Hepatic stellate cell (primary cell): ENCODE measurements at regions not wholly inside any gene's neighbourhood (a gene's known extent, or its start where the extent isn't known, plus 50 kb on each side); places are given as distances from the start of the nearest gene placed in this dataset.
"Not testable (repeated sequence)": the region's sequence is repeated elsewhere in the genome, so short reads cannot be mapped to it uniquely, and the experiment has no call there.

Experiments used
- DNase-seq: peaks from one replicate; pipeline ENCODE4 v3.0.0; 2011; ENCODE audit warnings: low spot score

GRCh38 chr13:104967836-104968630, 1567.4 kb downstream of the EFNB2 start:
- no peak for DNase-seq

DNA sequence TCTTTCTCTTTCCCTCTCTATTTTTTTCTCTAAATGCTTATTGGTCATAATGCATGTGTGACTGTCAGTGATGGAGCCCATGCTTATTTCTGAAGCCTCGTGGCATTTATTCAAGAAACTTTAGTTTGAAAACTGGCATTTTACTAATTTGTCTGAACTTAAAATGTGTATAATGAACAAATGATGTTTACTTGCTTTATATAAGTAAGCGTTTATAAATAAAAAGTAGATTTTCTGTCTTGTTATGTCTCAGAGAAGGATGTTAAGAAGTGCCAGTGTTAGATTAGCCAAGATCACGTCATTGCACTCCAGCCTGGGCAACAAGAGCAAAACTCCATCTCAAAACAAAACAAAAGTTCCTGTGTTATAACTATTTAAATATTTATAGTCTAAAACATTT, 1568.1 kb downstream of the EFNB2 start:
- no peak for DNase-seq

- no peak for DNase-seq
Measured at GRCh38 chr13:104962411-104962810, 1573.1 kb downstream of the EFNB2 start.

- DNase-seq = no peak
Measured at GRCh38 chr13:104961246-104961645, 1574.2 kb downstream of the EFNB2 start.

- no peak for DNase-seq
Measured at GRCh38 chr13:104954210-104954609, 1581.3 kb downstream of the EFNB2 start.

DNA sequence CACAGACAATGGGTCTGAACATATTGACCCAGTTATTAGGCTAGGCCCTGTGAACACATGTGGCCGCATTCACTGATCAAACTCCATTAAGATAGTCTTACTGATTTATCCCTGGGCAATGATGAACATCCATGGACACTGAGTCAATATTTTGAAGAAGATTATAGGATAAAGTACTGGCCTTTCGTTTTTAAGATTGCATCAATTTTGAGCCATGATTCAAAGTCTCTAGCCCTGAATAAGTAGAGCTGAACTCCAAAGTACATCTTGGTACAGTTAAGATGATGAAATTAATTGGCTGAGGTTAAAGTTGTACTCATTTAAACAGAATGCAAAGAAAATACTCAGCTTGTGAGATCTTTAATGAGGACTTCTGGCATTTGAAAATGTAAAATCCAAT, 1581.9 kb downstream of the EFNB2 start:
- DNase-seq = no peak

- no peak for DNase-seq
Measured at GRCh38 chr13:104949840-104950740, 1585.4 kb downstream of the EFNB2 start.

GRCh38 chr13:104944176-104944575, 1591.3 kb downstream of the EFNB2 start:
- no peak for DNase-seq

DNA sequence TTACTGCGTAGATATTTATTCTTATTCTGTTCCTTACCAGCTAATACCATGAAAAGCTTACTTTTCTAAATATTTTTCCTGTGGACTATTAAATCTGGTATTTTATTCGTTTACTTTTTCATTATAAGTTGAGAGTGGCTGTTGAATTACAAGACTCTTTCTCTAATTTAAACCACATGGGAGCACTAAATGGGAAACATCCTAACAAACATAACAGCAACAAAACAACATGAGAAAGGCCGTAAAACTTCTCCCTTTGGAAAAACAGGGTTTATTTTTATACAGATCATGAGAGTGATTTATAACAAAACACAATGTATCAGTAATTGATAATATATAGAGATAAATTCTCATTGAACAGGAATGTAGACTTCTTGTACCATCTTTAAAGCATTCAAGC, 1592.1 kb downstream of the EFNB2 start:
- DNase-seq = no peak

GRCh38 chr13:104937881-104938280, 1597.6 kb downstream of the EFNB2 start:
- no peak for DNase-seq

GRCh38 chr13:104936304-104936703, 1599.2 kb downstream of the EFNB2 start:
- no peak for DNase-seq

GRCh38 chr13:104920513-104920912, 1614.9 kb downstream of the EFNB2 start:
- DNase-seq = not testable (repeated sequence)

DNA sequence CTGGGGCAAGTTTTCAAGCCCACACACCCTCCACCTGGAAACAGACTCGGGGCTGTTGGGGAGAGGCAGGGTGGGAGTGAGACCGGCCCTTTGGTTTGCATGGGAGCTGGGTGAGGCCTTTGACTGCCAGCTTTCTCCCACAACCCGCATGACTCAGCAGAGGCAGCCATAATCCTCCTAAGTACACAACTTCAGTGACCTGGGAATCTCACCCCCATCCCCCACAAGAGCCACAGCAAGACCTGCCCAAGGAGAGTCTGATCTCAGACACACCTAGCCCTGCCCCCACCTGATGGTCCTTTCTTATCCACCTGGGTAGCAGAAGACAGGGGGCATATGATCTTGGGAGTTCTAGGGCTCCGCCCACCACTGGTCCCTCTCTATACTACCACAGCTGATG, 1615.4 kb downstream of the EFNB2 start:
- DNase-seq = no peak

DNA sequence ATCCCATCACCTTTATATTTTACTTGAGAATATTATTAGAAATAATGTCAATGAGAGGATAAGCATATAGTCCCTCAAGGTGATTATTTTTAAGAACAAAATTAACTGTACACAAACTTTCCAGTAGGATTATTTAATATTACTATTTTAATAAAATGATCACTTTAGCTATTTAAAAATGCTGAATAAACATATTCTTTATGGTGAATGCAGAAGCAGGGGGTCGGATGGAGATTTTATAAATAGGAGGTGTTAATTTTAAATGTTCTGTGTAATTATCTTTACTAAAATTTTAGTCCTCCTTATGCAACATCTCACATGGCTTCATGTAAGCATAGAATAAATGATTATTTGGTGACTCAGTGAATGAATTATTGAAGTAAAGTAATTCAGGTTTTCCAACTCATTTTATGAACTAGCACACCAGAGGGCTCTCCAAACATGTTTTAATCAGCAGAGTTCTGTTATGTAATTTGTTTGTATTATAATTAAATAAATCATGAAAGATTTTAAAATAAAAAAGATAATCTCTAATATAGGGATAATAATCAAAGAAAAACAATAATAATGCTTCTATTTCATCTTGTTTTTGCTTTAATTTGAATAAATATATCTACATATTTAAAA, 1635.2 kb downstream of the EFNB2 start:
- DNase-seq = no peak

DNA sequence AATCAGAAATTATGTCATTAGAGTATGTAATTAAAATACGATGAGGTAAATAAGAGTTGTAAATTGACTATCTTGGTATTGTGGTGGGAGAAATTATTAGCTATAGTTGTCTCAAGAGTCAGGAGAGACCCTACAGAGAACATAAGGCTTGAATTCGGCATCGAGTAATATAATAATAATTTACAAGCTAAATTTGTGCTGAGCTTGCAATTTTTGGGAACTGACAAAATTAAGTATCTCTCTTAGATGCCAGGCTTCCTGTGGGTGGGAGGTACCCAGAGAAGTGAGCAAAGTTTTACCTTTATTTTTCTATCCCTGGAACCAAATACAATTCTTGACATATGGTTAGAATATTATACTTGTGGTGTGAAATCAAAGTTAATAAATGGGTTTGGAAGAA, 1637.0 kb downstream of the EFNB2 start:
- no peak for DNase-seq

GRCh38 chr13:104895521-104895920, 1639.9 kb downstream of the EFNB2 start:
- DNase-seq = no peak

GRCh38 chr13:104875038-104875754, 1660.3 kb downstream of the EFNB2 start:
- DNase-seq = no peak

DNA sequence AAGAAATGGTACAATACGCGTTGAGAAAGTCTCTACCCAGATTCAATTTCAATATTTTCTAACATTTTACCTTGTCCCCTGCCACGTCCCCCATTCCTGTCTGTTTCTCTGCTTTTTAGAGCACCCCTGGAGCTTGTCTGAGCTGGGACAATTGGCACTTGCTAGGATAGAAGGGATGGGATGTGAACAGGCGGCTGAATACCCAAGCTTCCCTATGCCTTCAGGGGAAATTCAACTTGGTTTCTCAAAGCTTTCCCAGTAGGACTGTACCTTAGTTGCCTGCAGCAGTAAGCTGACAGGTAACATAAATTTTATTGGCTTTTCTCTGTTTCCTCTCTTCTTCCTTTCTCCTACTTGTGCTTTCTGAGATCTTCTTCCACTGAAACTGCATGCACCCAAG, 1663.3 kb downstream of the EFNB2 start:
- no peak for DNase-seq

- DNase-seq = no peak
Measured at GRCh38 chr13:104871456-104871855, 1664.0 kb downstream of the EFNB2 start.

- no peak for DNase-seq
Measured at GRCh38 chr13:104869501-104869900, 1666.0 kb downstream of the EFNB2 start.

- no peak for DNase-seq
Measured at GRCh38 chr13:104868806-104869205, 1666.7 kb downstream of the EFNB2 start.

- no peak for DNase-seq
Measured at GRCh38 chr13:104855581-104855980, 1679.9 kb downstream of the EFNB2 start.
